Superior temporal gyrus (tissue), 1 donor: ENCODE measurements at regions not wholly inside any gene's neighbourhood (a gene's known extent, or its start where the extent isn't known, plus 50 kb on each side); places are given as distances from the start of the nearest gene placed in this dataset.

ENCODE experiments used
- DNase-seq: peaks from one replicate; pipeline ENCODE4 v3.0.0-alpha.2; 2016; ENCODE audit errors: extremely low spot score

DNA sequence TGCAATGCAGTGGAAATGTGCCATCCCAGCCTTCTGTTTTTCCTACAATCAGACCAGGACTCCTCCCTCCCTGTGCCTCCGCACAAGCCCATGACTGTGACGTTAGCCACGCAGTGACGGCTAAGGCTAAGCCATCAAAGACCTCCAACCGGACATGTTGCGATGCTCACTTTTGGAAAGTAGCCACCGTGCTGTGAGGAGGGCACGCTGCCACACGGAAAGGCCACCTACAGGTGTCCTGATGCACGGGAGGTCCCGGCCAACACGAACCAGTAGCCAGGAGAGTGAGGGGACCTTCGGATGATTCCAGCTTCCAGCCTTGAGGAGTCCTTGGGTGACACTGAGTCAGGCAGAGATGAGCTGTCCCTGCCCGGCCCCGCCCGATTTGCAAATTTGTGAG is 53.9 kb downstream of the FOXL1 start:
- DNase-seq = no peak

GRCh38 chr16:86632944-86633343 is 54.6 kb downstream of the FOXL1 start:
- no peak for DNase-seq

DNA sequence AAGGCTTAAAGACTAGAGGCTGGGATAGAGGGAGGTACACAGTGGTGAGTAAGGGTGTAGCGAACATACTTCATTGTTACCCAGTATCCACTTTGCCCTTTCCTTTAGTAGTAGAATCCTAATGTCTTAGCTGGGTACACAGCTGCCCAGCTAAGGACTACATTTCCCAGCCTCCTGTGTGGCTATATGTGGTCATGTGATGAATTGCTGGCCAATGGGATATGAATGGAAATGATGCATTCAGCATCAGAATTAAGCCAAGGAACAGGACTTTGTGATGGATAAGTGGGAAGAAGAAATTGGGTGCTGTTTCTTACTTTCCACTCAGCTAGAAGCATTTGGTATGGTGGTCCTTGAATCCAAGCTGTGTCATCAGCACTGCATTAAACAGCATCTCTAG is 55.9 kb downstream of the FOXL1 start:
- no peak for DNase-seq

DNA sequence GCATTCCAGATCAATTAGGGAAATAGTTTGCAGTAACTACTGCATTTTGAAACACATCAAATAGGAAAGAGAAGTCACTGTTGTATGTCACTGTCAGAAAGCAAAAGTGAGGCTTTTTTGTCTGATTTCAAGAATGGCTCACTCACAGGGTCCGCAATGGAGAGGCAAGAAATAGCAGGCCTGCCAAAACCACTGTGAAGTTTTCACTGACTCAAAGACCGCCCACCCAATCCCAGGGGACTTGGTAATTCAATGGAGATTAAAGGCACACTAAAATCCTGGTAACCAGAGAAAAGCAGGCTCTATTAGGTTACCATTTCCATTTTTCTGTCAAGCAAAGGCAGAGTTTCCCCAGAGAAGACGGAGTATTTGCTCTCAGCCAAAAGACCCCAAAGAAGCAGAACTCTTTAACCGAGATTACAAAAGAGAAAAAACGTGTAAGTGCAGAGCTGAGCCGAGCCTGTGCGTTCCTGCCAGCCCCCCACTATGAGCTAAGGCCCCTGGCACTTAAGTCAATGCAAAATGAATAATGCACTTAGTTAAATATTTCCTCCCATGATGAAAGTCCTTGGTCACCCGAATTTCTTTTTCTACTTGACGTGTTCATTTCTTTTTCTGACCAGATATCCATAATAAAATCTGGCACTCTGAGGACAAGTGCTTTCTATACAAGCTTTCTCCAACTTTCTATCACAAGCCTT is 57.0 kb downstream of the FOXL1 start:
- no peak for DNase-seq

GRCh38 chr16:86635926-86636325 is 57.6 kb downstream of the FOXL1 start:
- DNase-seq = no peak

- no peak for DNase-seq
Measured at GRCh38 chr16:86637744-86638143, 59.4 kb downstream of the FOXL1 start.

DNA sequence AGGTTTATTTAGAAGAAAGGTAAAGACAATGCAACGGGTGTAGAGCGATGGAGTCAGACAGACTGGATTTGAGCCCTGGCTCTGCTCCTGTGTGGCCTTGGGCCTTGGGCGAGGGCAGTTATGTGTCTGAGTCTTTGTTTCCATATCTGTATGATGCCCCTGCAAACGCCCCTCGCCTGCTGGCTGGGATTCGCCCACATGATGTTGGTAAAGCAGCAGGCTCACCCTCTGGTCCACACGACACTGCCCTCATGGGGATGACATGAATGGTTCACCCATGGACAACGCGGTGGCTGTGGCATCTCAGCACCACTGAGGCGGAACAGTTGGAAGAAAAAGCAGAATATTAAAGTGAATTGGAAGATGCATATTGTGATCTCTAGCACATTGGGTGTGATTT is 60.3 kb downstream of the FOXL1 start:
- DNase-seq = no peak

GRCh38 chr16:86639354-86639753 is 61.0 kb downstream of the FOXL1 start:
- no peak for DNase-seq

GRCh38 chr16:86640265-86640843 is 62.0 kb downstream of the FOXL1 start:
- DNase-seq = no peak

DNA sequence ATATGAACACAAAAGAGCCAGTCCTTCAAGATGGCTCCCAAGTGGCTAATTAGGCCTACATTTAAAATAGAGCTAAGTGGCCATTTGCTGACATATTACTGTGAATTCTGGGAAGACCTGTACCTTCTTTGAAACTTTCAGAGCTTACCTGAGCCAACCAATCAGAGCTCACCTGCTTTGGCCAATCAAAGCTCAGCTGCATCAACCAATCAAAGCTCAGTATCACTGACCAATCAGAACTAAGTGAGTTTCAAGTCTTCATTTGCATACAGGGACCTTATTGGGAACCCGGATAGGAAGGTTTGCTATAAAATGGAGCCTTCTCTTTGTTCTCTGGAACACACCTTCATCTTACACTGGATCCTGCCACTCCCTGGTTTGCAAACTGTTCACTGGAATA is 63.7 kb downstream of the FOXL1 start:
- no peak for DNase-seq

DNA sequence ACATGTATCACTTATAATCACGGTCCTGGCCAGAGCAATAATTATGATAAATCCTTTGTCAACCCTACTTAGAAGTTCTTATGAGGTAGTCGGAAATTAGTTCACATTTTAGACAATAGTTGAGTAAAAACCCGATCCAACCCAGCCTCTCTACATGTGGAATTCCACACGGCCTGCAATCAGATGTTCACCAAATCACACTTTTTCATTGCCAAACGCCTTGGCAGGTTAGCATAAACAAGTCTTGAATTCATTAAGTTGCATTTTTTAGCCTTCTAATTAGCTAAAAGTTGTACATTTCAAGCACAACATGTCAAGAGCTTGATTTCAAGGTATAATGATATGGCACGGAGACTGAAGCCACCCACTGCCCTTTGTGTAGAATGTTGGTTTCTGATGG is 65.3 kb downstream of the FOXL1 start:
- no peak for DNase-seq

GRCh38 chr16:86647561-86647960 is 69.2 kb downstream of the FOXL1 start:
- DNase-seq = no peak

- DNase-seq = no peak
Measured at GRCh38 chr16:86649875-86650274, 71.5 kb downstream of the FOXL1 start.

GRCh38 chr16:86651013-86651627 is 72.8 kb downstream of the FOXL1 start:
- no peak for DNase-seq

DNA sequence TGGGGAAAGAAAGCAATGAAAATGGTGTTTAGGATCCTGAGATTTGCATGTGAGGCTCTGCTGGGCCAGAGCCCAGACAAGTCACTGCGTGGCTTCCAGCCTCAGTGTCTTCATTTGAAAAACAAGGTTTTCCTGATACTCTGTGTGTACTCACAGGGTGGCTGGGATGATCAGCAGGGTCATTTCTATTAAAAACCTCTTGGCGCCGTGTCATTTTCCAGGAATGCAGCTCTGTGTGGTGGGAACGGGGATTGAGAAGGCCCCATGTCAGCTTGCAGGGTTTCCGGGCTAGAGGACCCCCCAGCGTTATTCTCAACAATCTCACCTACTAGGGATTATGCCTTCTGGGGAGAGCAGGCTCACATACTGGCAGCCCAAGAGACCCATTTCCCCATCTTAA is 73.5 kb downstream of the FOXL1 start:
- DNase-seq = no peak

DNA sequence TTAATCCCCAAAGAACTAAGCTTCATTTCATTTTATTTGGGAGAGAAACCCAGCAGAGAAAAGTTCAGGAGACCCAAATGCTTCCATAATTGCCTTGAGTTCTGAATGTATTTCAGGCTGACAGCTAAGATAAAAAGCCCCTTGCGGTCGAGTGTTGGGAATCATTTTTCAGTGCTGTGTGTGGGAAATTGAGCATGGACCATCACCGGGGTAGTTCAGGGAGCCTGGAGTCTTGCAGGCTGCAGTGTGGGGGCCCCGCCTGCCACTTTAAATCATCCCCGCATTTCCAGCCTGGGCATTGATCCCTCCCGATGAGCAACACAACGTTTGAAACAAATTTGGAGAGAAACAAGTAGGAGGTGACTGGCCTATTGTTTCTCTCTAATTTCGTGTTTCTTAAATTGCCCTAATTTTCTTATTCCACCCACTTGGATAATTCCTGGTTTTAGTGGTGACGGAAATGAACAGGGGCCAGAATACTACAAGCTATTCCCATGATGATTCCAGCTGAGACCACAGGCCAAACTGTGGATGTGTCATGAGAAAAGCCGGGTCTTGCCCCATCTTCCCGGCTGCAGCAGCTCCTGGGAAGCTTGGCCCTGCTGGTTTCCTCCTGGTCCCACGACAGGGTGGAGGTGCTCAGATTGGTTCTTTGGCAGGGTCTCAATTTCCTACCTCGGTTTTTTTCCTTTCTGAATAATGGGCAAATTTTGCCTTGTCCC is 75.1 kb downstream of the FOXL1 start:
- DNase-seq = no peak

DNA sequence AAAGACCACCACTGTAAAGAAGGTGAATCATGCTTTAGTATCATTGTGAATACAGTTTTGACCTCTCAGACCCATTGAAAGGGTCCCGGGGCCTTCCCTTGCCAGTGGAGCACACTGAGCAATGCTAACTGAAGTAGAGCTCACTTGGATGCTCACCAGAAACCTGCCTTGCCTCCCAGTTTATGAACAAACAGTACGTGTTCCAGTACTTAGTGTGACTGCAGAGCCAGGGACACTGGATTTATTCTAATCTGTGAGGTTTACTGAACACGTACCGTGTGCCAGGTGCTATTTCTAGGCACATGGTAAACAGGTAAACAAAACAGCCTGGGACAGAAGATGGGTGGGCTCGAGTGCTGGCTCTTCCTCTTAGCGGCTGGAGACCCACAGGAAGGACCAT is 79.6 kb downstream of the FOXL1 start:
- no peak for DNase-seq

DNA sequence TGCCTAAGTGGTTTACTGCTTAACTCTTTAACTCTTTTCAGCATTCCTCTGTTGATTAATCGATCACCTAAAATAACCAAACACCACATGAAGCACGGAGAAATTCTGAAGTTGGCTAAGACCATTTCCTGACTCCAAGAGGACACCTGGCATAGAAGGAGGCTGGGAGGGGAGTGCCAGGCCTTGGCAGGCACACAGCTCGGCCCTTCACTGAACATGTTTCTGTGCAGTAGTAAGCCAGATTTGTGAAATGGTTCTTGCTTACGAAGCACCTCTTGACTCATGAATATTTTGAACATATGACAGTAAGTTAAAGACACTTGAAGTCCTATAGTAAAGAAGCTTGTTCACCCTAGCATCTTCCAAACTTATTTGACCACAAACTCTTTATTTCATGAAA is 82.3 kb downstream of the FOXL1 start:
- DNase-seq = no peak

DNA sequence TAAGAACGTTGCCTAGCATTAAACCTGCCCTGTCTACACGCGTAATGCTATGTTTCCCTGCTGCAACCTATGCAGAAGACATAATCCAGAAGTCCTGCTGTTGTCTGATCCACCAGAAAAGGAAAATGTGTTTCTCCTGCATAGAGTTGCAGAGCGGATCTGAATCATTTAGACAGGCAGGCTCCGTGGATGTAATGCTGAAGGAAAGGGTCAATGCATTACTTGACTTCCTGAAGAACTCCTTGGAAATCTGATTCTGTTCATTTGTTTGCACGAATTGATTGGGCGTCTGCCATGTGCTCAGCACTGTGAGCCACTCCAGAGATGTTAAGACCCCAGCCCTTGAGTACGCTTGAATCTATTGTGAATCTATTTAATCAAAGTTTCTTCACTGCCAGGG is 83.4 kb downstream of the FOXL1 start:
- no peak for DNase-seq

DNA sequence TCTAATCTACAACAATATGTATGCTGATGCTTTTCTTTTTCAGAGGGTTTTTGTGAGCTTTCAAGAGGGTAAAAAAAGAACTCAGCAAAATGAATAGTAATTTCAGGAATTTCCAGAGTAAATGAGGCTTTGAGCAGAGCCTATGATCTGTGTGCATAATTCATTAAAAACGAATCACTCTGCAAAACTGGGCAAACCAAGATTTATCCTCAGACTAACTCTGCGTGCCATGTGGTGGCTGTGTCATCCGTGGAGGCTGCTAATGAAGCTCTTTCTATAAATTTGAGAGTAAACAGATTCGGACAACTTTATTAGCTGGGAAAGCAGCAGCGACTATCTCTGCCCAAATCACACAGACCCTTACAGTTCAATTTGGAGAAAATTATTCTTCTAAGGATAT is 83.8 kb downstream of the FOXL1 start:
- no peak for DNase-seq

DNA sequence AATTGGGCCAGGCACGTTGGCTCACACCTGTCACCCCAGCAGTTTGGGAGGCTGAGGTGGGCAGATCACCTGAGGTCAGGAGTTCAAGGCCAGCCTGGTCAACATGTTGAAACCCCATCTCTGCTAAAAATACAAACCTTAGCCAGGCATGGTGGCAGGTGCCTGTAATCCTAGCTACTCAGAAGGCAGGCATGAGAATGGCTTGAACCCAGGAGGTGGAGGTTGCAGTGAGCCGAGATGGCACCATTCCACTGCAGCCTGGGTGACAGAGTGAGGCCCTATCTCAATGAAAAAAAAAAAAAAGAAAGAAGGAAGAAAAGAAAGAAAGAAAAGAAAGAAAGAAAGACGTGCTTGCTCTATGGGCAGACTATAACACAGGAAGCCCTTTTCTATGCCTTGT is 84.4 kb downstream of the FOXL1 start:
- DNase-seq = no peak

DNA sequence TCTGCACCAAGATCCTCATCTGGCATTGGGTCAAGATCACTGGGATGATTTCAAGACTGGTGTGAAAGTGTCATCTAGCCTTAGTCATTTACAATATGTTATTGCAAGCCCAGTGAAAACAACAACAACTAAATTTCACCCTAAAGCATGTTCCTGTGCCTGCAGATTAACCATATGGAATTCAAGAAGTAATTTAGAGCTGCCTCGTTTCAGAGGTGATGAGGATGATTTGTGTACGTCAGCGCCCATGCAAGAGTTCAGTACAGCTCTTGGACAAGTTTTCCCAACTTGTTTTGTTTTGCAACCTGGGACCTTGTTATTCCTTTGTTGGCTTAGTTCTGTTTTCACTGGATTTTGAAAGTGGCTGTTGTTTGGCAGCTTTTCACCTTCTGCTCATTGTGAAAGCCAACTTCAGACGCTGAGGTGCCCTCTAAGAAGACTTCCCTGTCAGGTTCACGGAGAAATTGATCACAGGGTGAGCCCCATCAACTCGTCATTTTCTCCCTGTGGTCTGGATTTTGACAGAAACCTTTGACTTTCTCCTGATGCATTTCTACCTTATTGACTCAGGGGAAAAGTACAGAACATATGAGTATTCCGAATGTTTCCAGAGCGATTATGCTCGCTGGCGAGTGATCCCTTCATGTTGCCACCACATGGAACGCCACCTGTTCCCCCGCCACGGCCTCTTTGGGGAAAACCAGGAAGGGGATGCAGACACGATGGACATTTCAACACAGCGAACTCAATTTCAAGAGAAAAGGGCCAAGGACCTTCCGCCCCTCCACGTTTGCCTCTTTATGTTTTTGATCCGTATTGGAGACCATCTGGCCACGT is 85.6 kb downstream of the FOXL1 start:
- no peak for DNase-seq
